ENCODE measurements at regions not wholly inside any gene's neighbourhood (a gene's known extent, or its start where the extent isn't known, plus 50 kb on each side); places are given as distances from the start of the nearest gene placed in this dataset.

DNA sequence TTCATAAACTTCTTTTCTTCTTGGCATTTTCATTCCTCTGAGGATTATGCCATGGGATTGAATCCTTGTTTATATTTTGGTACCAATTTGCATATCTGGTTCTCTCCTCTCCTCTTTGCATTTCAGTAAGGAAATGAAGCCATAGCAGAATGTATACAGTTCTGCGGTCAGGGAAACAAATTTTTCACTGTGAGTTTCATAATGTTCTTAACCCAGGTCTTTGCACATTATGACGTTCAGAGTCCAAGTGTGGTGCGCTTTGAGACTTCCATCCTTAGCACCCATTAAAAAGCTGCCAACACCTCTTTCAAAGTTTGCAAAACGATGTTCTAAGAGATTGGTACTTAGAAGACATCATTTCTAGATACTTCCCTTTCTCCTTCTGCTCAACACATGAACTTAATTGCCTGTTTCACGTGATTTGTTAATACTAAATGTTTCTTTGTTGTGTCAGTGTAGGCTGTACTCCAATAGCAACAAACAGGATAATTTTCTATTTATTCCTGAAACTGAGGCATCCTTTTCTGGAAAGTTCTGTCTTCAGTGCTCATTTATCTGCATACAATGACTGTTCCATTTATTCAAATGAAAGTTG lies 953.1 kb upstream of the NR2F2 start (continued):
- TF ChIP-seq ZNF350 (CRISPR knock-in tag; IDR thresholded peaks at IDR 0.05; ENCODE audit: borderline replicate concordance, low read depth) (no peak), FLYWCH1 (CRISPR knock-in tag; IDR thresholded peaks at IDR 0.05) (no peak), ZNF24 (IDR thresholded peaks at IDR 0.05) (no peak), MAFF (IDR thresholded peaks at IDR 0.05; ENCODE audit: low read depth, low read length) (no peak), TBL1XR1 (IDR thresholded peaks at IDR 0.05; ENCODE audit: borderline replicate concordance, low read length, partially characterized antibody) (no peak)
- TF ChIP-seq, protein P1, sequence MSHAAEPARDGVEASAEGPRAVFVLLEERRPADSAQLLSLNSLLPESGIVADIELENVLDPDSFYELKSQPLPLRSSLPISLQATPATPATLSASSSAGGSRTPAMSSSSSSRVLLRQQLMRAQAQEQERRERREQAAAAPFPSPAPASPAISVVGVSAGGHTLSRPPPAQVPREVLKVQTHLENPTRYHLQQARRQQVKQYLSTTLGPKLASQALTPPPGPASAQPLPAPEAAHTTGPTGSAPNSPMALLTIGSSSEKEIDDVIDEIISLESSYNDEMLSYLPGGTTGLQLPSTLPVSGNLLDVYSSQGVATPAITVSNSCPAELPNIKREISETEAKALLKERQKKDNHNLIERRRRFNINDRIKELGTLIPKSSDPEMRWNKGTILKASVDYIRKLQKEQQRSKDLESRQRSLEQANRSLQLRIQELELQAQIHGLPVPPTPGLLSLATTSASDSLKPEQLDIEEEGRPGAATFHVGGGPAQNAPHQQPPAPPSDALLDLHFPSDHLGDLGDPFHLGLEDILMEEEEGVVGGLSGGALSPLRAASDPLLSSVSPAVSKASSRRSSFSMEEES (CRISPR knock-in tag; IDR thresholded peaks at IDR 0.05) = no peak
- TF ChIP-seq, protein P2, sequence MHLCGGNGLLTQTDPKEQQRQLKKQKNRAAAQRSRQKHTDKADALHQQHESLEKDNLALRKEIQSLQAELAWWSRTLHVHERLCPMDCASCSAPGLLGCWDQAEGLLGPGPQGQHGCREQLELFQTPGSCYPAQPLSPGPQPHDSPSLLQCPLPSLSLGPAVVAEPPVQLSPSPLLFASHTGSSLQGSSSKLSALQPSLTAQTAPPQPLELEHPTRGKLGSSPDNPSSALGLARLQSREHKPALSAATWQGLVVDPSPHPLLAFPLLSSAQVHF (CRISPR knock-in tag; IDR thresholded peaks at IDR 0.05) = no peak

DNA sequence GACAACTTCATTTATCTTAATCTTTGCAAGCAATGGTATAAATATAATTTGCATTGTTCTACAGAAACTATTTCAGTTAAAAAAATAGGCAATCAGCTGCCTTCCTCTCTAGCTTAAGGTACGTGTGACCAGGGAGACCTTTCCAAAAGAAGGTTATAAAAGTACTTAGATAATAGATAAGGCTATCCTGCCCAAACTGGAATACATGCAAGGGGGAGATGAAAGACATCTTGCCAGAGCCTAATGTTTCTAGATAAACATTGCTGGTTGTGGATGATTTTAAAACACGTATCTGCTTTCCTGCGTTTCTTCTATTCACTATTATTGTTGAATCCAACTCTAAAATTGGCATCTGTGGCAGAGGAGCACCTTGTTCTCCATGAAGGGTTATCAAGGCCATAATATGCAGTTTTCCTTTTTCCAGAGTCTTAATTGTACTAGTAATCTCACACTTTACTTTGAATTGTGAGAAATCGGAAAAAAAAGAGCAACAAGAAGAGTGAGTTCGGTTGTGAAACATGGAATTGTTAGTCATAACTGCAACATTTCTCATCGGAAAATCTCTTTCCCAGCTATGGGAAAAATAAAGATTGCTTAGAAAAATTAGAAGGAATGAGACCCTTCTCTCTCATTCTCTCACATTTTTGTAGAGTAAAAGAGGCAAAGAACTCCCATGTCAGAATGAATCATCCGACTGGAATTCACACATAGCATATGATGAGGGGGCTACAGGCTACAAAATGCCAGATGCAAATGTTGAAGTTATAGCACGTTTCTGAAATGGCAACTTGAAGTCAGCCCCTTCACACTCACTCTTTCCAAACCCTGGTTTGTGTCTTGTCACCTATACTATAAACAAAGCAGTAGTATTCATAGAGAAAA lies 936.1 kb upstream of the NR2F2 start:
- no peaks in the 10 kb centered on the region for H4K20me1 ChIP-seq (ENCODE audit: insufficient read depth, low read length)
- H3K9me3 ChIP-seq (ENCODE audit: low read length) = peaks cover 73% of the 10 kb centered on the region
- 5% methylated on average over 8 of the region's 8 CpGs for WGBS (ENCODE audit: low lambda C conversion rate)
- in situ Hi-C loops (cut with HindIII; ENCODE audit: extremely low pct_ligation_motif_present, low pct_unique_long_range_greater_than_20kb) (no loop called here), intact Hi-C loops (cut with micrococcal nuclease; ENCODE audit: unreplicated experiment) (no loop called here)
- H2AFZ ChIP-seq (ENCODE audit: low read length) = no peak overlapping the region
- DNase-seq (ENCODE audit: low spot score) = no peak
- FAIRE-seq = no peak
- H3K4me1 ChIP-seq (ENCODE audit: insufficient read depth, low read length) = no peaks in the 10 kb centered on the region
- H3K4me3 ChIP-seq (replicated peaks in 1 of 3; ENCODE audit: insufficient read depth in 1 of 3, low read depth in 2 of 3, low read length in 3 of 3) = no peak overlapping the region
- no peak overlapping the region for H3K9ac ChIP-seq (ENCODE audit: insufficient read depth, low read depth, low read length)
- no peaks in the 10 kb centered on the region for H3K36me3 ChIP-seq (replicated peaks in 1 of 2; ENCODE audit: control insufficient read depth in 1 of 2, insufficient read depth in 2 of 2, low read length in 2 of 2)
- no peak for ATAC-seq
- H3K27ac ChIP-seq (ENCODE audit: extremely low read length, insufficient read depth, low read length) = no peak overlapping the region
- ChIA-PET POLR2A (no interaction called here), CTCF (ENCODE audit: low intra/inter-chr PET ratio, low total read pairs) (no interaction called here)
- H3K79me2 ChIP-seq (ENCODE audit: insufficient read depth, low read length) = no peaks in the 10 kb centered on the region
- H3K27me3 ChIP-seq (ENCODE audit: control insufficient read depth in 1 of 2, insufficient read depth in 2 of 2, low read length in 2 of 2) = no peaks in the 10 kb centered on the region
- BruUV-seq (replicated peaks) = no TSS peak
- no peak overlapping the region for H3K4me2 ChIP-seq (ENCODE audit: low read depth, low read length)
- TF ChIP-seq NKX3-1 (CRISPR knock-in tag; IDR thresholded peaks at IDR 0.05) = no peak
- TF ChIP-seq, protein P3, sequence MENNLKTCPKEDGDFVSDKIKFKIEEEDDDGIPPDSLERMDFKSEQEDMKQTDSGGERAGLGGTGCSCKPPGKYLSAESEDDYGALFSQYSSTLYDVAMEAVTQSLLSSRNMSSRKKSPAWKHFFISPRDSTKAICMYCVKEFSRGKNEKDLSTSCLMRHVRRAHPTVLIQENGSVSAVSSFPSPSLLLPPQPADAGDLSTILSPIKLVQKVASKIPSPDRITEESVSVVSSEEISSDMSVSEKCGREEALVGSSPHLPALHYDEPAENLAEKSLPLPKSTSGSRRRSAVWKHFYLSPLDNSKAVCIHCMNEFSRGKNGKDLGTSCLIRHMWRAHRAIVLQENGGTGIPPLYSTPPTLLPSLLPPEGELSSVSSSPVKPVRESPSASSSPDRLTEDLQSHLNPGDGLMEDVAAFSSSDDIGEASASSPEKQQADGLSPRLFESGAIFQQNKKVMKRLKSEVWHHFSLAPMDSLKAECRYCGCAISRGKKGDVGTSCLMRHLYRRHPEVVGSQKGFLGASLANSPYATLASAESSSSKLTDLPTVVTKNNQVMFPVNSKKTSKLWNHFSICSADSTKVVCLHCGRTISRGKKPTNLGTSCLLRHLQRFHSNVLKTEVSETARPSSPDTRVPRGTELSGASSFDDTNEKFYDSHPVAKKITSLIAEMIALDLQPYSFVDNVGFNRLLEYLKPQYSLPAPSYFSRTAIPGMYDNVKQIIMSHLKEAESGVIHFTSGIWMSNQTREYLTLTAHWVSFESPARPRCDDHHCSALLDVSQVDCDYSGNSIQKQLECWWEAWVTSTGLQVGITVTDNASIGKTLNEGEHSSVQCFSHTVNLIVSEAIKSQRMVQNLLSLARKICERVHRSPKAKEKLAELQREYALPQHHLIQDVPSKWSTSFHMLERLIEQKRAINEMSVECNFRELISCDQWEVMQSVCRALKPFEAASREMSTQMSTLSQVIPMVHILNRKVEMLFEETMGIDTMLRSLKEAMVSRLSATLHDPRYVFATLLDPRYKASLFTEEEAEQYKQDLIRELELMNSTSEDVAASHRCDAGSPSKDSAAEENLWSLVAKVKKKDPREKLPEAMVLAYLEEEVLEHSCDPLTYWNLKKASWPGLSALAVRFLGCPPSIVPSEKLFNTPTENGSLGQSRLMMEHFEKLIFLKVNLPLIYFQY (CRISPR knock-in tag; IDR thresholded peaks at IDR 0.05; ENCODE audit: borderline replicate concordance) = no peak
- TF ChIP-seq NCOA2 (CRISPR knock-in tag; IDR thresholded peaks at IDR 0.05) = no peak
- TF ChIP-seq, protein P4, sequence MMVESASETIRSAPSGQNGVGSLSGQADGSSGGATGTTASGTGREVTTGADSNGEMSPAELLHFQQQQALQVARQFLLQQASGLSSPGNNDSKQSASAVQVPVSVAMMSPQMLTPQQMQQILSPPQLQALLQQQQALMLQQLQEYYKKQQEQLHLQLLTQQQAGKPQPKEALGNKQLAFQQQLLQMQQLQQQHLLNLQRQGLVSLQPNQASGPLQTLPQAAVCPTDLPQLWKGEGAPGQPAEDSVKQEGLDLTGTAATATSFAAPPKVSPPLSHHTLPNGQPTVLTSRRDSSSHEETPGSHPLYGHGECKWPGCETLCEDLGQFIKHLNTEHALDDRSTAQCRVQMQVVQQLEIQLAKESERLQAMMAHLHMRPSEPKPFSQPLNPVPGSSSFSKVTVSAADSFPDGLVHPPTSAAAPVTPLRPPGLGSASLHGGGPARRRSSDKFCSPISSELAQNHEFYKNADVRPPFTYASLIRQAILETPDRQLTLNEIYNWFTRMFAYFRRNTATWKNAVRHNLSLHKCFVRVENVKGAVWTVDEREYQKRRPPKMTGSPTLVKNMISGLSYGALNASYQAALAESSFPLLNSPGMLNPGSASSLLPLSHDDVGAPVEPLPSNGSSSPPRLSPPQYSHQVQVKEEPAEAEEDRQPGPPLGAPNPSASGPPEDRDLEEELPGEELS (CRISPR knock-in tag; IDR thresholded peaks at IDR 0.05) = no peak
- no peak for TF ChIP-seq KLF6 (CRISPR knock-in tag; IDR thresholded peaks at IDR 0.05)
- no peak for TF ChIP-seq STAG1 (CRISPR knock-in tag; IDR thresholded peaks at IDR 0.05)
- TF ChIP-seq ZNF101 (CRISPR knock-in tag; IDR thresholded peaks at IDR 0.05; ENCODE audit: borderline replicate concordance, low read depth) = no peak
